HG03045 (cell line): ENCODE measurements at regions not wholly inside any gene's neighbourhood (a gene's known extent, or its start where the extent isn't known, plus 50 kb on each side); places are given as distances from the start of the nearest gene placed in this dataset.

ENCODE experiments used
- ATAC-seq: cut with Tn5 transposase; IDR thresholded peaks from one replicate; pipeline ENCODE4 v1.9.1; 2021; ENCODE audit warnings: mild to moderate bottlenecking, moderate library complexity; ENCODE audit not compliant: unreplicated experiment

DNA sequence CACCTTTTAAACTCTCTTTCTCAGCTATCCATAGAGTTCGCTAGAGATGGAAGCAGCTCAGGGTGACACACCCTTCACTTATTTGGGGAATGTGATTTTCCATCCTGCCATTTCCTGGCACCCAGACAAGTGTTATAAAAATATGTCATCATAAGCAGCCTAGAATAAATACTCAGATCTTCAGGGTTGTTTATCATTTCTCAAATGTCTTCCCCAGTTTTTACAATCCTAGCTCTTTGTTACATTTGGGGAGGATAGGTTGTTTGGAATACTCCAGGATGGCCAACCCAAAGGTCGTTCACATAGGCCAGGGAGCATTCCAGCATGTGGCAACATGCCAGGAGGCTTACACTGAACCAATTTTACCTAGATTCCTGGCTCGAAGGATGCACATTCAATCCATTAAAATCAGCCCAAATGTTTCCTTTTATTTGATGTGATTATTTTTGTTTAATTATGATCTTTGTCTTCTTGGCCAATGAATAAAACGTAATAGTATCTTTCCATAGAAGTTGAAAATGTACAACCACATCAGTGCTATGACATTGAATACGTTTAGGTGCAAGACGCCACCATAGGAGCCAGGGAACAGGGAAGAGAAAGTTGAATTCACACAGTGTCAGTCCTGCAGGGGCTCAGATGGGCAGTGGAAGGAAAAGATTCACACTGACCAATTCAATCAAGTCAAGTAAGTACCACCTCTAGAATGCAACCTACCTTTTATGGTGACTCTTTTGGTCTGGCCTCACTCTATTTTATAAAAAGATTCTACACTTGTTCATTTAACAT lies 537.7 kb upstream of the MDFIC2 start:
- no peak for ATAC-seq

DNA sequence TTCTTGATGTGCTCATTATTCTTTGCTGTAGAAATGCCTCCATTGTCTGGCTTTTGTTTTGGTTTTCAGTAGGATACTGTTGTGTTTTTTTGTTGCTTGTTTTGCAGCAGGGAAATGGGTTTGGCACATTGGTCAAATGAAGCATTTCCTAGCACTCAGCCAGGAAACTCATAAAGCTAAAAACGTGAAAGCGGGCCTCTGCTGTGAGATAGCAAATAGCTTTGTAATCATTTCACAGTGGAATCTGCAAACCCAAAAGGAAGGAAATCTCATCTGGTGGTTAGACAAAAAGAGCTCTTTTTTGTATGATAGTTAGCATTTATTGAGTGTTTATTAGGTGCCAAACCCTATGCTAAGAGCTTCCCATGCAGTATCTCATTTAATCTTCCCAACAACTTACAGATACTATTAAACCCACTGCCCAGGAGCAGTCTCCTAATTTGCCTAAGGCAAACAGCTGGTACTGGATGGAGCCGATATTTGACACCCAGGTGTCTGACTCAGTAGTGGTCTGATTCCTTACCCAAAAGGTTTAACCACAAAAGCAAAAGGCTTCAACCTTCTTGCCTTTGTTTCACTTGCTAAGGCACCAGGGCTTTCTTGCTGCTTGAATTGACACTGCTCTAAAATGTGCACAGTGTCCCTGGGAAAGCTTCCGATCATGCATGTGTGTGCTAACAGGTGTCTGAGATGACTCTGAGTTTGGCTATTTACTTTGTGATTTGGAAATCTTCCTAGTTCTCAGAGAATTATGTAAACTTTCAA lies 527.9 kb upstream of the MDFIC2 start:
- no peak for ATAC-seq

- no peak for ATAC-seq
These were observed 521.0 kb upstream of the MDFIC2 start for GRCh38 chr3:70833239-70833960.

DNA sequence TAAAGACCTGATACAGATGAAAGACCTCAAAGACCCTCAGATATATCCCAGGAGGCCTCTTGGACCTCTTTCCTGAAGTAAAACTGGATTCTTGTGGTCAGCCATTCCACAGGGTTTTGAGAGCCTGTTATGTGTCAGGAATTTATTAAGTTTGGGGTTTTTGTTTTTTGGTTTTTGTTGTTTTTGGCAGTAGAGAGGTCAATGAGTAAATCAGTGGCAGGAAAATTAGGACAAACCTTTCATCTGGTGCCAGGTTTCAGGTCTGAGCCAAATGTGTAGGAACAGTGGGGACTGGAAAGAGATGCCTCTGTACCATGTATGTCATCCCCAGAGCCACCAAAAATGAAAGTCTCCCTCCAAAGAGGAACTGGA lies 520.4 kb upstream of the MDFIC2 start:
- ATAC-seq: no peak

DNA sequence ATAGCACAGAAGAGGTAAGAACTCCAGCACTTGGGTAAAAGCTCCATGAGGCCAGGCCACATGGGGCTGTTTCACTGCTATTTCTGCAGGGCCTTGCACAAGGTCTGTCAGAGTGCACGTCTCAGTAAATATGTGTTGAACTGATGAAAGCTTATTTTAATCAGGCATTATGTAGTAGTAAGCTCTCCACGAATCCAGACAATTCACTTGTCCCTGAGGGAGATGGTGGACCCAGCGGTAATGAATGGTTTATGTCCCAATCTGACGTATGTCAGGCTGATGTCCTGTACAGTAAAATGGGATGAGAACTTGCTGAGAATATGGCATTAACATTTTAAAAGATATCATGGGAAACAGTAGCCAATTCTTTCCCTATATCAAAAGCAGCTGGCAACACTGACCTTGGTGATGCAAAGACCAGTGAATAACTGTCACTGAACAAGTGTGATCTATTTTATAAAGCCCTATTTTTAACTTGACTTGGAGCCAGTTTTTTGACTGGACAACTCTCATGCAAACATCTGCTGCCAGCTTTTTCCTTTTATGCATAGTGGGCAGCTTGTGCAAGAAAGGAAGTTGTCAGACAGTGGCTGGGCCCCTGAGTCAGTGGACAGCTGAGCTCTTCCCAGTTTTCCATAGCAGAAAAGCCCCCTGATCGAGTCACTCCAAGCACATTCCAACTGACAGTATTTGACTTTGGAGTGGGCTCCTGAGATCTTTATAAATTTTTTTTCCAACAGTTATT lies 519.8 kb upstream of the MDFIC2 start:
- ATAC-seq: no peak

DNA sequence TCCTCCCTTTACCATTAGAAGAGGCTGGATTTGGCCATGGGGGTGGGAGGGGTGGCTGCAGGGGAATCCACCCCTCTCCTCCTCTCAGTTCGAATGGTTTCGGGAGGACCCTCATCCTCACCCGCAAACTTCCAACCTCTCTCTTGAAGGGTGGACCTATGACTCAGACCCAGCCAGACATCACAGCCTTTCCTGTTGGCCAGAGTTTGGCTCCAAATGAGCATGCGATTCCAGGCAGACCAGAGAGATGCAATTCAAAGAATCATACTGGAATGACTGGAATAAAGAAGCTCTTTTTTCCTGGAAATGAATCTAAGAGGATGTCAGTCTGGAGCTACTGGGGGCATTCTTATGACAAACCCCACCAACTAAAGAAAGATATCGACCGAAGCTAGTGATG lies 516.7 kb upstream of the MDFIC2 start:
- no peak for ATAC-seq

DNA sequence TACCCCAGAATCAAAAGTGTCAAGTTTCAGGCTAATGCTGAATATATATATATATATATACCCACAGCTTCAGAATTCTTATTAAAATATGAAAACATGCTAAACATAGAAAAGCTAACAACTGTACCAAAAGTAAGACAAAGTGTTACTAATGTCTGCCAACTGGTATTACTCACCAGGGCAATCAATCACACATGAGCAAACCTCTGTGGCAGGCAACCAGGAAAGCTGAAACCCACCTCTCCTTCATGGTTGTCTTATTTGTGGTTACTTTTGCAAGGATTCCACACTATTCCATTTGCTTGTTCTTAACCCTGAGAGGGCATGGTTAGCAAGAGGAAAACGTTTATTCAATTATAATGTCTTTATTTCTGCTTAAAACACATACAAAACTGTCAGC lies 512.3 kb upstream of the MDFIC2 start:
- ATAC-seq: no peak

- no peak for ATAC-seq
These were observed 511.6 kb upstream of the MDFIC2 start for GRCh38 chr3:70824078-70824477.

GRCh38 chr3:70823622-70824021 lies 511.2 kb upstream of the MDFIC2 start:
- no peak for ATAC-seq

- no peak for ATAC-seq
These were observed 510.2 kb upstream of the MDFIC2 start for GRCh38 chr3:70822669-70823068.

DNA sequence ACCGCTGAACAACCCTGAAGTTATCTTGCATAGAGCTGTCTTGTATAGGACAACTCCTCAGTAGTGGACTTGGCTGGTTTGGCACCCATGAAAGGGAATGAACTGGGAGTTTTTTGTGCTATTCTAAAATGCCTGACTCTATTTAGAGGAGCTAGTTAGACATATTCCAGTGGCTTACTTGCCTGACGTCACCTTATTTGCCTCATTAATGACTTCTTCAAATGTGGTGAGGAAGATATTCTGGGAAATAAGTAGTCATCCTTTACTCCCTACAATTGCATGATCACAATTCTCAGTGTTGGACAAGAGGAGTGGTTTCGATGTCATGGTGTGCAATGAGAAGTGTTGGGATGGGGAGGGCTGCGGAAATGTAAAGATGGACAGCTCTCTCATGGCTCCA lies 509.2 kb upstream of the MDFIC2 start:
- ATAC-seq: no peak

- ATAC-seq: no peak
These were observed 508.0 kb upstream of the MDFIC2 start for GRCh38 chr3:70820397-70820796.

DNA sequence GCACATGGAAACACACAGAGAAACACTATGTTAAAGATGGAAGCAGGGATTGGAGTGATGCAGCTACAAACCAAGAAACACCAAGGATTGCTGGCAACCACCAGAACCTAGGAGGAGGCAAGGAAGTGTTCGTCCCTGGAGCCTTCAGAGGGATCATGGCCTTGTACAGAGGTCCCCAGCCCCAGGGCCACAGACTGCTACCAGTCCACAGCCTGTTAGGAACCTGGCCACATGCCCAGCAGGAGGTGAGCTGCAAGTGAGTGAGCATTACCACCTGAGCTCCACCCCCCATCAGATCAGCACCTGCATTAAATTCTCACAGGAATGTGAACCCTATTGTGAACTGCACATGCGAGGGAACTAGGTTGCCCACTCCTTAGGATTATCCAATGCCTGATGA lies 505.7 kb upstream of the MDFIC2 start:
- ATAC-seq: no peak

DNA sequence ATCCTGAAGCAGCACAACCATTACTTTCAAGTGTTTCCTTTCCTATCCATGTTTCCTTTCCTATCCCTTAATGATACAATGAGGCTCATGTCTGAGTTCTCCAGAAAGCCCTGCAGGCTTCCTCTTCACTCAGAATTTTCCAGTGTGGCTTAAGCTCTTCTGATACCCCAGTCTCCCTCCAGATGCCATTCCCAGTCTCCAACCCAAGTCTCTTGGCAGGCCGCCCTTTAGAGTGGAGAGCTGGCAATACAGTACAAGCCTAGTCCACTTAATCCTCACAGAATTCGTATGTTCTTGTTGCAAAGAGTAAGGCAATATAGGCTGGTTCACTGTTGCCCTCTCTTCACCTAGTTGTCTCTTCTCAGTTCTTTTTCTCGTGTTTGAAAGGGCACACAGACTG lies 503.9 kb upstream of the MDFIC2 start:
- no peak for ATAC-seq

- ATAC-seq: no peak
These were observed 503.4 kb upstream of the MDFIC2 start for GRCh38 chr3:70815817-70816216.

- ATAC-seq: no peak
These were observed 500.9 kb upstream of the MDFIC2 start for GRCh38 chr3:70813311-70813710.

DNA sequence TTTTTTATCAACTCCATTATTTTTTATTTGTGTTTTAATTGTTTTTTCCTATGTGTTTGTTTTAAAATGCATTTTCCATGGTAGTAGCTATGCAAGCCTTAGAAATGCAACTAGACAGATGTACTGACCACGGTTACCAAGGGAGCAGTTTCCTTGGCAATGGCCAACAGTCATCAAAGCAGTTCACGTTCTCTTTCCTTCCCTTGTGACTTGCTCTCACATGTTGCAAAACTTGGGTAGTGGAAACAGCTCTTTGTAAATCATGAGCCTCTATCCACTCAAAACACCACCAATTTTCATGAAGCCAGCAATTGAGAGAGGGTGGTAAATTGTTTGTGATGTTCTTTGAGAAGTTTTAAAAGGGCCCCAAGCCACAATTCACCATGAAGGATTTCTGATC lies 499.4 kb upstream of the MDFIC2 start:
- ATAC-seq: no peak

GRCh38 chr3:70808881-70809280 lies 496.4 kb upstream of the MDFIC2 start:
- no peak for ATAC-seq

GRCh38 chr3:70806556-70806955 lies 494.1 kb upstream of the MDFIC2 start:
- no peak for ATAC-seq

- no peak for ATAC-seq
These were observed 493.6 kb upstream of the MDFIC2 start for GRCh38 chr3:70806021-70806420.
